HEK293 (cell line): ENCODE measurements at regions not wholly inside any gene's neighbourhood (a gene's known extent, or its start where the extent isn't known, plus 50 kb on each side); places are given as distances from the start of the nearest gene placed in this dataset.

Source experiments
- CTCF ChIA-PET: fragments of 350-600 bp; formaldehyde crosslinking; extraction: SDS; loops from one replicate; lab custom pipeline; 2021; ENCODE audit warnings: antibody characterized with exemption; lab: Yijun Ruan, JAX
- POLR2A ChIA-PET: fragments of 300-600 bp; formaldehyde crosslinking; extraction: SDS; loops from one replicate; lab custom pipeline; 2020; ENCODE audit warnings: antibody characterized with exemption, inconsistent platforms; lab: Yijun Ruan, JAX
- H3K27ac ChIP-seq: fragments of 200-500 bp; sonication (Bioruptor generic); 2 replicates; pipeline ENCODE4 v1.5.1; 2014; ENCODE audit warnings: low read depth, low read length, control low read depth, inconsistent platforms; ENCODE audit errors: extremely low read depth
- H3K36me3 ChIP-seq, 2 experiments: fragments of 200-500 bp in 1 of 2; sonication (Bioruptor generic) in 1 of 2; 1 replicate in 1 of 2; 2 replicates in 1 of 2; pipeline ENCODE4 v1.5.1; 2014 to 2017; ENCODE audit warnings: inconsistent platforms in 2 of 2, low read length in 2 of 2; ENCODE audit not compliant: control insufficient read depth in 2 of 2, insufficient read depth in 1 of 2
- H3K4me1 ChIP-seq: fragments of 200-500 bp; sonication (Bioruptor generic); 2 replicates; pipeline ENCODE4 v1.5.1; 2014; ENCODE audit warnings: mild to moderate bottlenecking, low read length, inconsistent platforms; ENCODE audit not compliant: control insufficient read depth, insufficient read depth
- H3K4me3 ChIP-seq: 2 replicates; pipeline ENCODE4 v1.5.1; 2011; ENCODE audit warnings: low read depth, mild to moderate bottlenecking, control low read depth, low read length, moderate library complexity
- H3K9me3 ChIP-seq: fragments of 200-500 bp; sonication (Bioruptor generic); 2 replicates; pipeline ENCODE4 v1.5.1; 2014; ENCODE audit warnings: low read depth, low read length, inconsistent platforms; ENCODE audit not compliant: control insufficient read depth, insufficient read depth
- GLIS1 ChIP-seq: fragments of 450-650 bp; formaldehyde crosslinking; IDR thresholded peaks from 2 replicates; pipeline ENCODE4 v1.5.1; 2016; ENCODE audit warnings: missing biosample characterization, missing genetic modification characterization
- HIC1 ChIP-seq: fragments of 450-650 bp; formaldehyde crosslinking; IDR thresholded peaks from 2 replicates; pipeline ENCODE4 v1.5.1; 2016; ENCODE audit warnings: missing biosample characterization, missing genetic modification characterization
- HOXA7 ChIP-seq: sonication (generic); formaldehyde crosslinking; IDR thresholded peaks from 2 replicates; pipeline ENCODE4 v1.8.1; 2022; ENCODE audit warnings: missing genetic modification reagents, borderline replicate concordance
- KLF8 ChIP-seq: fragments of 450-650 bp; formaldehyde crosslinking; IDR thresholded peaks from 2 replicates; pipeline ENCODE4 v1.5.1; 2016; ENCODE audit warnings: missing biosample characterization, missing genetic modification characterization
- PRDM1 ChIP-seq: fragments of 450-650 bp; formaldehyde crosslinking; IDR thresholded peaks from 2 replicates; pipeline ENCODE4; 2016; ENCODE audit warnings: missing biosample characterization, missing genetic modification characterization
- RBAK ChIP-seq: fragments of 450-650 bp; formaldehyde crosslinking; IDR thresholded peaks from 2 replicates; pipeline ENCODE4 v1.5.1; 2016; ENCODE audit warnings: missing biosample characterization, missing genetic modification characterization
- REST ChIP-seq: fragments of 450-650 bp; formaldehyde crosslinking; IDR thresholded peaks from 2 replicates; pipeline ENCODE4 v1.5.1; 2016; ENCODE audit warnings: missing biosample characterization, missing genetic modification characterization
- ZBTB17 ChIP-seq: fragments of 450-650 bp; formaldehyde crosslinking; IDR thresholded peaks from 2 replicates; pipeline ENCODE4 v1.5.1; 2016; ENCODE audit warnings: missing biosample characterization, missing genetic modification characterization
- ZFP37 ChIP-seq: fragments of 450-650 bp; formaldehyde crosslinking; IDR thresholded peaks from 2 replicates; pipeline ENCODE4 v1.5.1; 2016; ENCODE audit warnings: missing biosample characterization, missing genetic modification characterization
- ZNF10 ChIP-seq: fragments of 450-650 bp; formaldehyde crosslinking; IDR thresholded peaks from 2 replicates; pipeline ENCODE4 v1.5.1; 2017; ENCODE audit warnings: missing biosample characterization, missing genetic modification characterization
- ZNF146 ChIP-seq: fragments of 450-650 bp; formaldehyde crosslinking; IDR thresholded peaks from 2 replicates; pipeline ENCODE4 v1.5.1; 2016; ENCODE audit warnings: missing biosample characterization, missing genetic modification characterization
- ZNF169 ChIP-seq: fragments of 450-650 bp; formaldehyde crosslinking; IDR thresholded peaks from 2 replicates; pipeline ENCODE4 v1.5.1; 2016; ENCODE audit warnings: missing biosample characterization, missing genetic modification characterization
- ZNF221 ChIP-seq: fragments of 450-650 bp; formaldehyde crosslinking; IDR thresholded peaks from 2 replicates; pipeline ENCODE4 v1.5.1; 2017; ENCODE audit warnings: missing biosample characterization, missing genetic modification characterization, borderline replicate concordance
- ZNF266 ChIP-seq: fragments of 450-650 bp; formaldehyde crosslinking; IDR thresholded peaks from 2 replicates; pipeline ENCODE4 v1.5.1; 2016; ENCODE audit warnings: missing biosample characterization, missing genetic modification characterization, low read depth
- ZNF354C ChIP-seq: fragments of 450-650 bp; formaldehyde crosslinking; IDR thresholded peaks from 2 replicates; pipeline ENCODE4 v1.5.1; 2016; ENCODE audit warnings: missing biosample characterization, missing genetic modification characterization, low read depth, borderline replicate concordance
- ZNF366 ChIP-seq: fragments of 450-650 bp; formaldehyde crosslinking; conservative IDR thresholded peaks from 2 replicates; pipeline ENCODE4 v1.5.1; 2016; ENCODE audit warnings: missing biosample characterization, missing genetic modification characterization
- ZNF37A ChIP-seq: fragments of 450-650 bp; IDR thresholded peaks from 2 replicates; pipeline ENCODE4 v1.5.1; 2018; ENCODE audit warnings: missing biosample characterization, missing genetic modification characterization
- ZNF391 ChIP-seq: fragments of 450-650 bp; formaldehyde crosslinking; IDR thresholded peaks from 2 replicates; pipeline ENCODE4 v1.5.1; 2016; ENCODE audit warnings: low read depth, missing biosample characterization, missing genetic modification characterization, borderline replicate concordance
- ZNF561 ChIP-seq: fragments of 450-650 bp; IDR thresholded peaks from 2 replicates; pipeline ENCODE4 v1.5.1; 2018; ENCODE audit warnings: missing biosample characterization, missing genetic modification characterization, borderline replicate concordance
- ZNF580 ChIP-seq: fragments of 450-650 bp; formaldehyde crosslinking; IDR thresholded peaks from 2 replicates; pipeline ENCODE4 v1.5.1; 2016; ENCODE audit warnings: missing biosample characterization, missing genetic modification characterization
- ZNF626 ChIP-seq: fragments of 450-650 bp; sonication (Bioruptor Pico); formaldehyde crosslinking; IDR thresholded peaks from 2 replicates; pipeline ENCODE4 v1.5.1; 2018; ENCODE audit warnings: missing biosample characterization, missing genetic modification characterization, inconsistent platforms
- ZNF664 ChIP-seq: fragments of 450-650 bp; formaldehyde crosslinking; IDR thresholded peaks from 2 replicates; pipeline ENCODE4 v1.5.1; 2016; ENCODE audit warnings: missing biosample characterization, missing genetic modification characterization
- ZNF701 ChIP-seq: fragments of 450-650 bp; formaldehyde crosslinking; IDR thresholded peaks from 2 replicates; pipeline ENCODE4 v1.5.1; 2016; ENCODE audit warnings: missing biosample characterization, missing genetic modification characterization
- ZNF830 ChIP-seq: fragments of 450-650 bp; IDR thresholded peaks from 2 replicates; pipeline ENCODE4 v1.5.0; 2018; ENCODE audit warnings: missing biosample characterization, missing genetic modification characterization, low read depth, mild to moderate bottlenecking, moderate library complexity
- ZNF837 ChIP-seq: fragments of 450-650 bp; formaldehyde crosslinking; IDR thresholded peaks from 2 replicates; pipeline ENCODE4 v1.5.1; 2016; ENCODE audit warnings: missing biosample characterization, missing genetic modification characterization
- ZSCAN16 ChIP-seq: fragments of 450-650 bp; formaldehyde crosslinking; IDR thresholded peaks from 2 replicates; pipeline ENCODE4 v1.5.1; 2016; ENCODE audit warnings: missing biosample characterization, missing genetic modification characterization
- ZXDB ChIP-seq: fragments of 450-650 bp; formaldehyde crosslinking; IDR thresholded peaks from 2 replicates; pipeline ENCODE4 v1.5.1; 2016; ENCODE audit warnings: missing biosample characterization, missing genetic modification characterization
- TF ChIP-seq, protein P1 (sequence below): fragments of 450-650 bp; formaldehyde crosslinking; IDR thresholded peaks from 2 replicates; pipeline ENCODE4 v1.5.1; 2016; ENCODE audit warnings: missing biosample characterization, missing genetic modification characterization

DNA sequence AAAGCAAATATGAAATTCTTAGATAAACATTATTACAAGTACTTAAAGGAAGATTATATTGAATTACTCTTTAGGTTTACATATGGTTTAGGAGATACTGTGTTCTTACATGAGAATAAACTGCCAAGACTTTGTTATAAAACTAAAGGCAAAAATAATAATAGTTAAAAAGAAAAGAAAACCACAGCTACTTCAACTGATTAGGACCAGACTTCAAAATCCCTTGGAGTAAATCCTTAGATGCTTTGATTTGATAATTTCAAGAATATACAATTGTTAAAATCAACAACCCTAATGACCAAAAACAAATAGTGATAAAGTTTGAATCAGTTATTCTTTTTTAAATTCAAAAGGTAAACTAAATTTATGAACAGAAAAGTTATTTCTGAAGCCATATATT, 389.6 kb upstream of the COX7C start:
- CTCF ChIA-PET, result no interaction called here
- TF ChIP-seq ZNF10 (tag by site-specific recombination) (peak; percentile 78; the same call in 1 of the 2 replicates), ZNF626 (tag by site-specific recombination) (no peak)
- no peaks in the 10 kb centered on the region for H3K9me3 ChIP-seq
- H3K4me3 ChIP-seq, result no peak overlapping the region
- no peaks in the 10 kb centered on the region for H3K36me3 ChIP-seq
- no peak overlapping the region for H3K27ac ChIP-seq
- H3K4me1 ChIP-seq, result no peaks in the 10 kb centered on the region
- POLR2A ChIA-PET, result no interaction called here

DNA sequence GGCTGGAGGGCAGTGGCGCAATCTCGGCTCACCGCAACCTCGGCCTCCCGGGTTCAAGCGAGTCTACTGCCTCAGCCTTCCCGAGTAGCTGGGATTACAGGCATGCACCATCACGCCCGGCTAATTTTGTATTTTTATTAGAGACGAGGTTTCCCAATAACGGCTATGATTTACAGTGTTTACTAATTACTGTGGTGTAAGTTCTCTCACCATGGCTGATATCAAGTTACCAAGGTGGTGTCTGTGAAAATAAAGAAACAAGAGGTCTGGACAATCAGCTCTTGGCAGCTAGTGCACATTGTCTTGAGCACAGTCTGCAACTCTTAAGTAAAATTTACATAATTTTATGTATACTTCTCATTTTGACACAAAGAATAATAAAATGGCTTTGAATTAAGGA, 385.5 kb upstream of the COX7C start:
- no peak overlapping the region for H3K4me3 ChIP-seq
- H3K27ac ChIP-seq, result no peak overlapping the region
- H3K9me3 ChIP-seq, result no peaks in the 10 kb centered on the region
- no peaks in the 10 kb centered on the region for H3K36me3 ChIP-seq
- ChIA-PET CTCF (no interaction called here), POLR2A (no interaction called here)
- H3K4me1 ChIP-seq, result no peaks in the 10 kb centered on the region
- TF ChIP-seq, protein P1, sequence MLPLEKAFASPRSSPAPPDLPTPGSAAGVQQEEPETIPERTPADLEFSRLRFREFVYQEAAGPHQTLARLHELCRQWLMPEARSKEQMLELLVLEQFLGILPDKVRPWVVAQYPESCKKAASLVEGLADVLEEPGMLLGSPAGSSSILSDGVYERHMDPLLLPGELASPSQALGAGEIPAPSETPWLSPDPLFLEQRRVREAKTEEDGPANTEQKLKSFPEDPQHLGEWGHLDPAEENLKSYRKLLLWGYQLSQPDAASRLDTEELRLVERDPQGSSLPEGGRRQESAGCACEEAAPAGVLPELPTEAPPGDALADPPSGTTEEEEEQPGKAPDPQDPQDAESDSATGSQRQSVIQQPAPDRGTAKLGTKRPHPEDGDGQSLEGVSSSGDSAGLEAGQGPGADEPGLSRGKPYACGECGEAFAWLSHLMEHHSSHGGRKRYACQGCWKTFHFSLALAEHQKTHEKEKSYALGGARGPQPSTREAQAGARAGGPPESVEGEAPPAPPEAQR, result no peak
- TF ChIP-seq ZNF701 (tag by site-specific recombination) (no peak), KLF8 (tag by site-specific recombination) (no peak), HOXA7 (CRISPR knock-in tag) (no peak), ZNF561 (tag by site-specific recombination) (no peak), ZNF664 (tag by site-specific recombination) (no peak), ZSCAN16 (tag by site-specific recombination) (no peak), ZNF10 (tag by site-specific recombination) (no peak), PRDM1 (tag by site-specific recombination) (no peak), ZNF830 (tag by site-specific recombination) (no peak), ZNF221 (tag by site-specific recombination) (no peak), ZNF146 (no peak), HIC1 (tag by site-specific recombination) (0 out of 2 replicates have a peak, but pooled peaks have one; percentile 18), ZNF837 (tag by site-specific recombination) (no peak), ZBTB17 (0 out of 2 replicates have a peak, but pooled peaks have one; percentile 25), ZXDB (no peak), ZNF266 (tag by site-specific recombination) (no peak), REST (tag by site-specific recombination) (no peak), ZNF580 (tag by site-specific recombination) (no peak), GLIS1 (no peak), RBAK (tag by site-specific recombination) (no peak), ZNF37A (no peak), ZNF366 (tag by site-specific recombination) (peak; percentile 57), ZNF391 (tag by site-specific recombination) (no peak), ZFP37 (tag by site-specific recombination) (no peak), ZNF354C (tag by site-specific recombination) (no peak), ZNF169 (no peak)
